Choroid plexus epithelial cell (primary cell): ENCODE measurements at regions not wholly inside any gene's neighbourhood (a gene's known extent, or its start where the extent isn't known, plus 50 kb on each side); places are given as distances from the start of the nearest gene placed in this dataset.

Experiments used
- DNase-seq: peaks from one replicate; pipeline ENCODE4 v3.0.0-alpha.2; 2010; ENCODE audit warnings: low read depth
- H3K4me3 ChIP-seq: 2 replicates; pipeline ENCODE4 v1.5.1; 2011; ENCODE audit warnings: low read depth, mild to moderate bottlenecking, control low read depth, low read length, moderate library complexity
- CTCF ChIP-seq: conservative IDR thresholded peaks from 2 replicates; pipeline ENCODE4 v1.5.1; 2011; ENCODE audit warnings: low read depth, mild to moderate bottlenecking, control low read depth, inconsistent platforms, low read length, moderate library complexity

GRCh38 chr20:48066851-48067250 lies 281.6 kb upstream of the SULF2 start:
- DNase-seq, result peak; percentile 13
- no peak for TF ChIP-seq CTCF
- no peak overlapping the region for H3K4me3 ChIP-seq

- no peak overlapping the region for H3K4me3 ChIP-seq
- no peak for TF ChIP-seq CTCF
- DNase-seq, result peak; percentile 97
These were observed 281.0 kb upstream of the SULF2 start for GRCh38 chr20:48066246-48066645.

GRCh38 chr20:48065833-48066232 lies 280.6 kb upstream of the SULF2 start:
- H3K4me3 ChIP-seq, result no peak overlapping the region
- DNase-seq, result no peak
- TF ChIP-seq CTCF, result no peak

- no peak for TF ChIP-seq CTCF
- DNase-seq, result peak; percentile 88
These were observed 279.6 kb upstream of the SULF2 start for GRCh38 chr20:48064929-48065328.

GRCh38 chr20:48060841-48061720 lies 275.8 kb upstream of the SULF2 start:
- H3K4me3 ChIP-seq, result no peak overlapping the region
- DNase-seq, result no peak

More at GRCh38 chr20:48064929-48065328, 279.6 kb upstream of the SULF2 start:
- no peak overlapping the region for H3K4me3 ChIP-seq

GRCh38 chr20:48058611-48059559 lies 273.6 kb upstream of the SULF2 start:
- H3K4me3 ChIP-seq, result no peak overlapping the region
- TF ChIP-seq CTCF, result no peak
- no peak for DNase-seq

More at GRCh38 chr20:48060841-48061720, 275.8 kb upstream of the SULF2 start:
- TF ChIP-seq CTCF, result no peak
